GM19455 (cell line): ENCODE measurements at regions not wholly inside any gene's neighbourhood (a gene's known extent, or its start where the extent isn't known, plus 50 kb on each side); places are given as distances from the start of the nearest gene placed in this dataset.
"Not testable (repeated sequence)": the region's sequence is repeated elsewhere in the genome, so short reads cannot be mapped to it uniquely, and the experiment has no call there.

Experiments used
- ATAC-seq: cut with Tn5 transposase; IDR thresholded peaks from one replicate; pipeline ENCODE4 v1.9.1; 2021; ENCODE audit not compliant: unreplicated experiment

- no peak for ATAC-seq
Measured at GRCh38 chr6:86738078-86738477, 199.2 kb upstream of the HTR1E start.

GRCh38 chr6:86731631-86732030, 205.7 kb upstream of the HTR1E start:
- not testable (repeated sequence) for ATAC-seq

GRCh38 chr6:86730772-86731171, 206.6 kb upstream of the HTR1E start:
- ATAC-seq = not testable (repeated sequence)

GRCh38 chr6:86730216-86730615, 207.1 kb upstream of the HTR1E start:
- no peak for ATAC-seq

- ATAC-seq = no peak
Measured at GRCh38 chr6:86728976-86729375, 208.4 kb upstream of the HTR1E start.

GRCh38 chr6:86724695-86725094, 212.6 kb upstream of the HTR1E start:
- ATAC-seq = no peak

GRCh38 chr6:86723729-86724128, 213.6 kb upstream of the HTR1E start:
- ATAC-seq = no peak

GRCh38 chr6:86723151-86723550, 214.2 kb upstream of the HTR1E start:
- ATAC-seq = no peak

- ATAC-seq = no peak
Measured at GRCh38 chr6:86722131-86722530, 215.2 kb upstream of the HTR1E start.

GRCh38 chr6:86715676-86716075, 221.7 kb upstream of the HTR1E start:
- ATAC-seq = no peak

- ATAC-seq = no peak
Measured at GRCh38 chr6:86712039-86712438, 225.3 kb upstream of the HTR1E start.

- ATAC-seq = no peak
Measured at GRCh38 chr6:86707545-86708120, 229.7 kb upstream of the HTR1E start.

GRCh38 chr6:86706449-86706848, 230.9 kb upstream of the HTR1E start:
- ATAC-seq = no peak

- ATAC-seq = not testable (repeated sequence)
Measured at GRCh38 chr6:86701228-86701627, 236.1 kb upstream of the HTR1E start.

- ATAC-seq = no peak
Measured at GRCh38 chr6:86686496-86686895, 250.8 kb upstream of the HTR1E start.

GRCh38 chr6:86685230-86685797, 252.0 kb upstream of the HTR1E start:
- no peak for ATAC-seq

- no peak for ATAC-seq
Measured at GRCh38 chr6:86683132-86683908, 254.0 kb upstream of the HTR1E start.

- ATAC-seq = no peak
Measured at GRCh38 chr6:86682297-86682696, 255.0 kb upstream of the HTR1E start.

GRCh38 chr6:86681140-86681539, 256.2 kb upstream of the HTR1E start:
- not testable (repeated sequence) for ATAC-seq

- not testable (repeated sequence) for ATAC-seq
Measured at GRCh38 chr6:86672125-86672524, 265.2 kb upstream of the HTR1E start.

- no peak for ATAC-seq
Measured at GRCh38 chr6:86657192-86657591, 280.1 kb upstream of the HTR1E start.

GRCh38 chr6:86629123-86629522, 308.2 kb upstream of the HTR1E start:
- no peak for ATAC-seq
